Osteocyte (in vitro differentiated cells): ENCODE measurements at regions not wholly inside any gene's neighbourhood (a gene's known extent, or its start where the extent isn't known, plus 50 kb on each side); places are given as distances from the start of the nearest gene placed in this dataset. TPM values are rescaled to one million over a fixed set of nuclear protein-coding genes. Genes with fewer than 3 reads are reported as not detected.
"Not testable (repeated sequence)": the region's sequence is repeated elsewhere in the genome, so short reads cannot be mapped to it uniquely, and the experiment has no call there.

Source experiments
- DNase-seq: peaks from one replicate; pipeline ENCODE4 v3.0.0; 2021; ENCODE audit warnings: mixed read lengths; ENCODE audit not compliant: unreplicated experiment; ENCODE audit errors: extremely low spot score
- H3K27ac Mint-ChIP-seq: one replicate; pipeline ENCODE4 v1.8.0; 2021; ENCODE audit warnings: mild to moderate bottlenecking, mixed read lengths; ENCODE audit not compliant: unreplicated experiment
- H3K27me3 Mint-ChIP-seq: one replicate; pipeline ENCODE4 v1.8.0; 2021; ENCODE audit warnings: mixed read lengths; ENCODE audit not compliant: unreplicated experiment
- H3K36me3 Mint-ChIP-seq: one replicate; pipeline ENCODE4 v1.8.0; 2021; ENCODE audit warnings: mixed read lengths; ENCODE audit not compliant: unreplicated experiment
- H3K4me1 Mint-ChIP-seq: one replicate; pipeline ENCODE4 v1.8.0; 2021; ENCODE audit warnings: mixed read lengths; ENCODE audit not compliant: unreplicated experiment
- H3K4me3 Mint-ChIP-seq: one replicate; pipeline ENCODE4 v1.8.0; 2021; ENCODE audit warnings: mild to moderate bottlenecking, moderate library complexity, mixed read lengths; ENCODE audit not compliant: unreplicated experiment
- H3K9me3 Mint-ChIP-seq: one replicate; pipeline ENCODE4 v1.8.0; 2021; ENCODE audit warnings: mixed read lengths; ENCODE audit not compliant: unreplicated experiment
- CTCF ChIP-seq: fragments of 200-600 bp; sonication (generic); IDR thresholded peaks from 2 replicates; pipeline ENCODE4 v1.5.0; 2021; ENCODE audit warnings: antibody characterized with exemption, mild to moderate bottlenecking, moderate library complexity
- microRNA-seq: library from miRNA; unstranded; fragments of <30 nt; microRNA quantifications from one replicate; pipeline ENCODE4 v1.1.0, GENCODE V29; 2020; ENCODE audit not compliant: unreplicated experiment

GRCh38 chr6:27188885-27189418 is 58.5 kb upstream of the PRSS16 start:
- Mint-ChIP-seq H3K4me1 (peaks cover 11% of the 10 kb centered on the region), H3K4me3 (peak overlapping the region; percentile 90), H3K27me3 (no peaks in the 10 kb centered on the region), H3K36me3 (no peaks in the 10 kb centered on the region), H3K27ac (peak overlapping the region; percentile 95), H3K9me3 (no peaks in the 10 kb centered on the region)
- no peak for DNase-seq
- peak; percentile 84 for TF ChIP-seq CTCF

GRCh38 chr6:27190126-27190525 is 57.4 kb upstream of the PRSS16 start:
- Mint-ChIP-seq H3K36me3 (no peaks in the 10 kb centered on the region), H3K4me1 (peaks cover 11% of the 10 kb centered on the region), H3K27ac (no peak overlapping the region), H3K27me3 (no peaks in the 10 kb centered on the region), H3K4me3 (no peak overlapping the region), H3K9me3 (no peaks in the 10 kb centered on the region)
- TF ChIP-seq CTCF = no peak
- DNase-seq = no peak

GRCh38 chr6:27194453-27194852 is 53.0 kb upstream of the PRSS16 start:
- H3K4me3 Mint-ChIP-seq, H3K9me3 Mint-ChIP-seq, H3K36me3 Mint-ChIP-seq, H3K27me3 Mint-ChIP-seq, DNase-seq, H3K27ac Mint-ChIP-seq, H3K4me1 Mint-ChIP-seq: not testable (repeated sequence)

GRCh38 chr6:27195547-27195946 is 52.0 kb upstream of the PRSS16 start:
- not testable (repeated sequence) for H3K4me1 Mint-ChIP-seq, H3K9me3 Mint-ChIP-seq, H3K27me3 Mint-ChIP-seq, H3K36me3 Mint-ChIP-seq, DNase-seq, H3K27ac Mint-ChIP-seq, H3K4me3 Mint-ChIP-seq

Small RNA genes in the stretch of these regions (microRNA-seq; reads per million reads assigned to microRNA genes)
- gene MIR3143 = not detected
